ENCODE measurements at regions not wholly inside any gene's neighbourhood (a gene's known extent, or its start where the extent isn't known, plus 50 kb on each side); places are given as distances from the start of the nearest gene placed in this dataset.

- H3K4me3 Mint-ChIP-seq = no peak overlapping the region
- H3K36me3 Mint-ChIP-seq = peaks cover 6% of the 10 kb centered on the region
- no peaks in the 10 kb centered on the region for H3K9me3 Mint-ChIP-seq (ENCODE audit: low read depth)
- H3K27me3 Mint-ChIP-seq = no peaks in the 10 kb centered on the region
- no peak overlapping the region for H3K27ac Mint-ChIP-seq
- peaks cover 13% of the 10 kb centered on the region for H3K4me1 Mint-ChIP-seq (ENCODE audit: low read depth)
Measured at GRCh38 chr1:101101360-101101759, 75.8 kb upstream of the DPH5 start.

GRCh38 chr1:101100674-101101073 is 75.1 kb upstream of the DPH5 start:
- H3K4me1 Mint-ChIP-seq (ENCODE audit: low read depth) = peaks cover 12% of the 10 kb centered on the region
- H3K4me3 Mint-ChIP-seq = no peak overlapping the region
- H3K27me3 Mint-ChIP-seq = no peaks in the 10 kb centered on the region
- no peaks in the 10 kb centered on the region for H3K9me3 Mint-ChIP-seq (ENCODE audit: low read depth)
- H3K36me3 Mint-ChIP-seq = peaks cover 6% of the 10 kb centered on the region
- H3K27ac Mint-ChIP-seq = no peak overlapping the region

- Mint-ChIP-seq H3K9me3 (ENCODE audit: low read depth) (no peaks in the 10 kb centered on the region), H3K27ac (no peak overlapping the region), H3K36me3 (peaks cover 6% of the 10 kb centered on the region), H3K27me3 (no peaks in the 10 kb centered on the region), H3K4me1 (ENCODE audit: low read depth) (peaks cover 13% of the 10 kb centered on the region), H3K4me3 (no peak overlapping the region)
Measured at GRCh38 chr1:101098907-101099306, 73.3 kb upstream of the DPH5 start.

- peaks cover 13% of the 10 kb centered on the region for H3K4me1 Mint-ChIP-seq (ENCODE audit: low read depth)
- H3K4me3 Mint-ChIP-seq = no peak overlapping the region
- peaks cover 6% of the 10 kb centered on the region for H3K36me3 Mint-ChIP-seq
- H3K27ac Mint-ChIP-seq = no peak overlapping the region
- no peaks in the 10 kb centered on the region for H3K9me3 Mint-ChIP-seq (ENCODE audit: low read depth)
- H3K27me3 Mint-ChIP-seq = no peaks in the 10 kb centered on the region
Measured at GRCh38 chr1:101098327-101098726, 72.7 kb upstream of the DPH5 start.

GRCh38 chr1:101089613-101090338 is 64.2 kb upstream of the DPH5 start:
- Mint-ChIP-seq H3K36me3 (peaks cover 16% of the 10 kb centered on the region), H3K4me1 (ENCODE audit: low read depth) (peaks cover 35% of the 10 kb centered on the region), H3K4me3 (no peak overlapping the region), H3K9me3 (ENCODE audit: low read depth) (no peaks in the 10 kb centered on the region), H3K27me3 (no peaks in the 10 kb centered on the region), H3K27ac (no peak overlapping the region)

- peaks cover 42% of the 10 kb centered on the region for H3K4me1 Mint-ChIP-seq (ENCODE audit: low read depth)
- peaks cover 20% of the 10 kb centered on the region for H3K36me3 Mint-ChIP-seq
- H3K27me3 Mint-ChIP-seq = no peaks in the 10 kb centered on the region
- H3K27ac Mint-ChIP-seq = peak overlapping the region; percentile 87
- no peaks in the 10 kb centered on the region for H3K9me3 Mint-ChIP-seq (ENCODE audit: low read depth)
- H3K4me3 Mint-ChIP-seq = peak overlapping the region; percentile 18
Measured at GRCh38 chr1:101088431-101088830, 62.8 kb upstream of the DPH5 start.

GRCh38 chr1:101086783-101087182 is 61.2 kb upstream of the DPH5 start:
- Mint-ChIP-seq H3K27ac (no peak overlapping the region), H3K36me3 (peaks cover 18% of the 10 kb centered on the region), H3K27me3 (no peaks in the 10 kb centered on the region), H3K9me3 (ENCODE audit: low read depth) (no peaks in the 10 kb centered on the region), H3K4me3 (no peak overlapping the region), H3K4me1 (ENCODE audit: low read depth) (peaks cover 58% of the 10 kb centered on the region)

GRCh38 chr1:101081496-101082488 is 56.2 kb upstream of the DPH5 start:
- Mint-ChIP-seq H3K27ac (peak overlapping the region; percentile 89), H3K9me3 (ENCODE audit: low read depth) (no peaks in the 10 kb centered on the region), H3K27me3 (no peaks in the 10 kb centered on the region), H3K36me3 (peaks cover 39% of the 10 kb centered on the region), H3K4me3 (peak overlapping the region; percentile 65), H3K4me1 (ENCODE audit: low read depth) (peaks cover 57% of the 10 kb centered on the region)

- peaks cover 57% of the 10 kb centered on the region for H3K4me1 Mint-ChIP-seq (ENCODE audit: low read depth)
- peak overlapping the region; percentile 89 for H3K27ac Mint-ChIP-seq
- peaks cover 39% of the 10 kb centered on the region for H3K36me3 Mint-ChIP-seq
- peak overlapping the region; percentile 20 for H3K4me3 Mint-ChIP-seq
- H3K9me3 Mint-ChIP-seq (ENCODE audit: low read depth) = no peaks in the 10 kb centered on the region
- no peaks in the 10 kb centered on the region for H3K27me3 Mint-ChIP-seq
Measured at GRCh38 chr1:101080859-101081258, 55.3 kb upstream of the DPH5 start.

- Mint-ChIP-seq H3K27me3 (no peaks in the 10 kb centered on the region), H3K4me1 (ENCODE audit: low read depth) (peaks cover 48% of the 10 kb centered on the region), H3K27ac (no peak overlapping the region), H3K9me3 (ENCODE audit: low read depth) (no peaks in the 10 kb centered on the region), H3K4me3 (no peak overlapping the region), H3K36me3 (peaks cover 33% of the 10 kb centered on the region)
Measured at GRCh38 chr1:101079341-101079740, 53.8 kb upstream of the DPH5 start.

- Mint-ChIP-seq H3K36me3 (peaks cover 35% of the 10 kb centered on the region), H3K27ac (peak overlapping the region; percentile 22), H3K4me1 (ENCODE audit: low read depth) (peaks cover 45% of the 10 kb centered on the region), H3K4me3 (no peak overlapping the region), H3K27me3 (no peaks in the 10 kb centered on the region), H3K9me3 (ENCODE audit: low read depth) (no peaks in the 10 kb centered on the region)
Measured at GRCh38 chr1:101077849-101078248, 52.3 kb upstream of the DPH5 start.

GRCh38 chr1:101075926-101076325 is 50.3 kb upstream of the DPH5 start:
- no peak overlapping the region for H3K4me3 Mint-ChIP-seq
- no peaks in the 10 kb centered on the region for H3K9me3 Mint-ChIP-seq (ENCODE audit: low read depth)
- no peak overlapping the region for H3K27ac Mint-ChIP-seq
- peaks cover 38% of the 10 kb centered on the region for H3K36me3 Mint-ChIP-seq
- no peaks in the 10 kb centered on the region for H3K27me3 Mint-ChIP-seq
- peaks cover 40% of the 10 kb centered on the region for H3K4me1 Mint-ChIP-seq (ENCODE audit: low read depth)
